Panc1 (cell line): ENCODE measurements at regions not wholly inside any gene's neighbourhood (a gene's known extent, or its start where the extent isn't known, plus 50 kb on each side); places are given as distances from the start of the nearest gene placed in this dataset.

Experiments
- ATAC-seq: fragments of 200-7000 bp; cut with Tn5 transposase; 2 replicates; pipeline ENCODE4 v1.9.1; 2020; ENCODE audit warnings: mild to moderate bottlenecking, moderate library complexity
- BruUV-seq: library from RNA; stranded (reverse); fragments of 400-500 nt; replicated peaks from 2 replicates; lab custom pipeline; 2021; lab: Mats Ljungman, UMichigan
- CTCF ChIA-PET: fragments of 300-600 bp; sonication (Branson Sonifier 250); formaldehyde crosslinking; loops from one replicate; lab custom pipeline; 2022; ENCODE audit warnings: antibody characterized with exemption; lab: Charles Lee
- POLR2A ChIA-PET: fragments of 300-600 bp; sonication (Branson Sonifier 250); formaldehyde crosslinking; loops from one replicate; lab custom pipeline; 2022; ENCODE audit warnings: antibody characterized with exemption; lab: Charles Lee
- DNase-seq: peaks from one replicate; pipeline ENCODE4 v3.0.0-alpha.2; 2010; ENCODE audit warnings: low read depth, low spot score
- H3K27ac ChIP-seq: 2 replicates; pipeline ENCODE4 v1.5.1; 2011; ENCODE audit warnings: mild to moderate bottlenecking, low read length, inconsistent platforms
- H3K27me3 ChIP-seq: fragments of 200-500 bp; sonication (Bioruptor generic); 2 replicates; pipeline ENCODE4 v1.6.0; 2014; ENCODE audit warnings: low read length, inconsistent platforms; ENCODE audit not compliant: control insufficient read depth, insufficient read depth
- H3K36me3 ChIP-seq: fragments of 200-500 bp; sonication (Bioruptor generic); 2 replicates; pipeline ENCODE4 v1.5.1; 2014; ENCODE audit warnings: inconsistent platforms, mild to moderate bottlenecking, low read length, moderate library complexity; ENCODE audit not compliant: control insufficient read depth, insufficient read depth
- H3K4me1 ChIP-seq: 2 replicates; pipeline ENCODE4 v1.5.1; 2011; ENCODE audit warnings: inconsistent platforms, mild to moderate bottlenecking, low read length, moderate library complexity; ENCODE audit not compliant: control insufficient read depth, insufficient read depth
- H3K4me3 ChIP-seq, 2 experiments: 2 replicates each; pipeline ENCODE4 v1.5.1; 2011 to 2012; ENCODE audit warnings: low read depth in 2 of 2, low read length in 2 of 2, mild to moderate bottlenecking in 2 of 2, inconsistent platforms in 1 of 2, moderate library complexity in 1 of 2
- H3K9me3 ChIP-seq: fragments of 200-500 bp; sonication (Bioruptor generic); 2 replicates; pipeline ENCODE4 v1.5.1; 2014; ENCODE audit warnings: low read depth, mild to moderate bottlenecking, inconsistent platforms, low read length, moderate library complexity; ENCODE audit not compliant: control insufficient read depth, insufficient read depth
- CTCF ChIP-seq: fragments of 450-650 bp; IDR thresholded peaks from 2 replicates; pipeline ENCODE4 v1.5.1; 2017; ENCODE audit warnings: mild to moderate bottlenecking
- POLR2AphosphoS5 ChIP-seq: IDR thresholded peaks from 2 replicates; pipeline ENCODE4 v1.6.1; 2012; ENCODE audit warnings: mild to moderate bottlenecking, low read depth, low read length, moderate library complexity
- REST ChIP-seq, 2 experiments: IDR thresholded peaks; 2 replicates each; pipeline ENCODE4 v1.6.1; 2011 to 2012; ENCODE audit warnings: low read depth in 2 of 2, control low read depth in 1 of 2, low read length in 1 of 2, mild to moderate bottlenecking in 1 of 2, moderate library complexity in 1 of 2; ENCODE audit not compliant: insufficient read depth in 1 of 2
- SIN3A ChIP-seq: IDR thresholded peaks from 2 replicates; pipeline ENCODE4 v1.6.1; 2012; ENCODE audit warnings: low read depth, mild to moderate bottlenecking, low read length, moderate library complexity, borderline replicate concordance; ENCODE audit not compliant: insufficient read depth
- TCF7L2 ChIP-seq: IDR thresholded peaks from 2 replicates; pipeline ENCODE4 v1.6.1; 2011; ENCODE audit warnings: mild to moderate bottlenecking, low read depth, low read length, inconsistent platforms
- in situ Hi-C: cut with HindIII; loops from 2 replicates; pipeline ENCODE4 v1.10.0; 2016; ENCODE audit warnings: low sequenced_read_pairs, low pct_unique_long_range_greater_than_20kb
- intact Hi-C: fragments of 100-400 bp; cut with micrococcal nuclease; formaldehyde crosslinking; loops from one replicate; pipeline ENCODE4 v1.10.0; 2022; ENCODE audit not compliant: unreplicated experiment

DNA sequence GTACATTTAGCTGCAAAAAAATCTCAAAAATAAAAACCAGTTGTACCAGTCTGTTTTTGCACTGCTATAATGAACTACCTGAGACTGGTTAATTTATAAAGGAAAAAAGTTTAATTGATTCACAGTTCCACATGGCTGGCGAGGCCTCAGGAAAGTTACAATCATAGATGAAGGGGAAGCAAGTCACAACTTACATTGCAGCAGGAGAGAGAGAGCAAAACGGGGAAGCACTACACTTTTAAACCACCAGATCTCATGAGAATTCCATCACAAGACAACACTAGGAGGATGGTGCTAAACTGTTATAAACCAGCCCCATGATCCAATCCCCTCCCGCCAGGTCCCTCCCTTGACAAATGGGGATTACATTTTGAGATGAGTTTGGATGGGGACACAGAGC, 186.0 kb downstream of the TMTC3 start:
- Histone ChIP-seq H3K4me3 (no peak overlapping the region), H3K27ac (no peak overlapping the region), H3K27me3 (no peaks in the 10 kb centered on the region), H3K4me1 (no peaks in the 10 kb centered on the region), H3K36me3 (no peaks in the 10 kb centered on the region), H3K9me3 (no peaks in the 10 kb centered on the region)
- BruUV-seq = no TSS peak
- intact Hi-C loops (no loop called here), in situ Hi-C loops (no loop called here)
- TF ChIP-seq SIN3A (no peak), TCF7L2 (no peak), CTCF (no peak), POLR2AphosphoS5 (no peak), REST (IDR thresholded peaks at IDR 0.05; ENCODE audit: insufficient read depth in 1 of 2, low read depth in 2 of 2, low read length in 1 of 2) (no peak)
- ChIA-PET CTCF (no interaction called here), POLR2A (no interaction called here)
- ATAC-seq (no peak), DNase-seq (no peak)

GRCh38 chr12:88329833-88330232, 187.7 kb downstream of the TMTC3 start:
- in situ Hi-C loops (no loop called here), intact Hi-C loops (no loop called here)
- H3K4me3 ChIP-seq = no peak overlapping the region
- ATAC-seq (no peak), DNase-seq (no peak)
- CTCF ChIA-PET = no interaction called here
- H3K27me3 ChIP-seq = no peaks in the 10 kb centered on the region
- no peak overlapping the region for H3K27ac ChIP-seq
- no peaks in the 10 kb centered on the region for H3K36me3 ChIP-seq
- no TSS peak for BruUV-seq
- H3K4me1 ChIP-seq = no peaks in the 10 kb centered on the region
- no peak for TF ChIP-seq REST (IDR thresholded peaks at IDR 0.05; ENCODE audit: insufficient read depth in 1 of 2, low read depth in 2 of 2, low read length in 1 of 2)
- TF ChIP-seq CTCF = no peak
- no peak for TF ChIP-seq POLR2AphosphoS5
- no peak for TF ChIP-seq TCF7L2
- no peak for TF ChIP-seq SIN3A
- no peaks in the 10 kb centered on the region for H3K9me3 ChIP-seq
- POLR2A ChIA-PET = no interaction called here
